Spinal cord (tissue), 9 donors: ENCODE measurements at regions not wholly inside any gene's neighbourhood (a gene's known extent, or its start where the extent isn't known, plus 50 kb on each side); places are given as distances from the start of the nearest gene placed in this dataset.
A peak's percentile ranks its signal among the peaks of the same experiment; 100 is the strongest.

ENCODE experiments used
- DNase-seq, 6 donors: peaks; one replicate each; pipeline versions ENCODE4 v3.0.0 to v3.0.0-alpha.2; 2013 to 2015; ENCODE audit warnings: low spot score in 6 of 6, low read depth in 4 of 6
- H3K27ac ChIP-seq: one replicate; pipeline ENCODE4 v1.5.1; 2013; ENCODE audit warnings: low read depth, low read length, control low read depth
- H3K27me3 ChIP-seq: one replicate; pipeline ENCODE4 v1.6.1; 2013; ENCODE audit warnings: low read length; ENCODE audit not compliant: control insufficient read depth, insufficient read depth
- H3K36me3 ChIP-seq: one replicate; pipeline ENCODE4 v1.6.1; 2013; ENCODE audit warnings: low read length; ENCODE audit not compliant: control insufficient read depth, insufficient read depth
- H3K4me1 ChIP-seq: one replicate; pipeline ENCODE4 v1.6.1; 2013; ENCODE audit warnings: low read length; ENCODE audit not compliant: control insufficient read depth, insufficient read depth
- H3K4me3 ChIP-seq: one replicate; pipeline ENCODE4 v1.5.1; 2013; ENCODE audit warnings: low read depth, low read length, control low read depth
- H3K9me3 ChIP-seq: one replicate; pipeline ENCODE4 v1.6.1; 2013; ENCODE audit warnings: low read length; ENCODE audit not compliant: control insufficient read depth, insufficient read depth
- WGBS: methylation state at CpG from one replicate; pipeline ENCODE4 v1.1.5; 2013; ENCODE audit warnings: missing lambda C conversion rate; ENCODE audit not compliant: insufficient coverage; 5-methylcytosine and 5-hydroxymethylcytosine counted together
- donor health status: healthy.

GRCh38 chr18:45463451-45463850 lies 151.8 kb upstream of the SLC14A2 start:
- DNase-seq, result no peak
- H3K27ac ChIP-seq, result no peak overlapping the region
- peaks cover 20% of the 10 kb centered on the region for H3K4me1 ChIP-seq
- no peak overlapping the region for H3K4me3 ChIP-seq
- WGBS, result 79% methylated on average over 3 of the region's 6 CpGs
- no peaks in the 10 kb centered on the region for H3K27me3 ChIP-seq
- H3K9me3 ChIP-seq, result no peaks in the 10 kb centered on the region
- H3K36me3 ChIP-seq, result no peaks in the 10 kb centered on the region

GRCh38 chr18:45464619-45465018 lies 150.7 kb upstream of the SLC14A2 start:
- Histone ChIP-seq H3K4me3 (no peak overlapping the region), H3K27ac (no peak overlapping the region), H3K27me3 (no peaks in the 10 kb centered on the region), H3K36me3 (no peaks in the 10 kb centered on the region), H3K9me3 (no peaks in the 10 kb centered on the region), H3K4me1 (peaks cover 13% of the 10 kb centered on the region)
- WGBS, result 14% methylated on average over 6 of the region's 8 CpGs
- DNase-seq, result peak in 4 of 6 donors; percentile 38 to 90 (median 62)

- no peaks in the 10 kb centered on the region for H3K36me3 ChIP-seq
- DNase-seq, result no peak
- H3K27ac ChIP-seq, result no peak overlapping the region
- peaks cover 13% of the 10 kb centered on the region for H3K4me1 ChIP-seq
- H3K4me3 ChIP-seq, result no peak overlapping the region
- H3K27me3 ChIP-seq, result no peaks in the 10 kb centered on the region
- WGBS, result no CpG with 5 or more reads among the region's 2 CpGs
- H3K9me3 ChIP-seq, result no peaks in the 10 kb centered on the region
These were observed 148.0 kb upstream of the SLC14A2 start for GRCh38 chr18:45467293-45467692.

- 29% methylated on average over 1 of the region's 2 CpGs for WGBS
- peaks cover 13% of the 10 kb centered on the region for H3K4me1 ChIP-seq
- peak in 1 of 6 donors; percentile 86 for DNase-seq
- H3K4me3 ChIP-seq, result no peak overlapping the region
- no peak overlapping the region for H3K27ac ChIP-seq
- no peaks in the 10 kb centered on the region for H3K36me3 ChIP-seq
- H3K27me3 ChIP-seq, result no peaks in the 10 kb centered on the region
- H3K9me3 ChIP-seq, result no peaks in the 10 kb centered on the region
These were observed 147.3 kb upstream of the SLC14A2 start for GRCh38 chr18:45467945-45468344.

GRCh38 chr18:45478889-45479288 lies 136.4 kb upstream of the SLC14A2 start:
- no peak for DNase-seq
- 89% methylated on average over 1 of the region's 3 CpGs for WGBS
- Histone ChIP-seq H3K4me3 (no peak overlapping the region), H3K4me1 (no peaks in the 10 kb centered on the region), H3K9me3 (no peaks in the 10 kb centered on the region), H3K36me3 (no peaks in the 10 kb centered on the region), H3K27ac (no peak overlapping the region), H3K27me3 (no peaks in the 10 kb centered on the region)

- no peak for DNase-seq
- Histone ChIP-seq H3K4me3 (no peak overlapping the region), H3K27ac (no peak overlapping the region), H3K27me3 (no peaks in the 10 kb centered on the region), H3K9me3 (no peaks in the 10 kb centered on the region), H3K36me3 (no peaks in the 10 kb centered on the region), H3K4me1 (no peaks in the 10 kb centered on the region)
- WGBS, result 89% methylated on average over 1 of the region's 1 CpG
These were observed 134.9 kb upstream of the SLC14A2 start for GRCh38 chr18:45480219-45481015.

- H3K4me1 ChIP-seq, result no peaks in the 10 kb centered on the region
- H3K4me3 ChIP-seq, result no peak overlapping the region
- H3K36me3 ChIP-seq, result no peaks in the 10 kb centered on the region
- no peak overlapping the region for H3K27ac ChIP-seq
- no peaks in the 10 kb centered on the region for H3K27me3 ChIP-seq
- H3K9me3 ChIP-seq, result no peaks in the 10 kb centered on the region
- no peak for DNase-seq
- no CpG with 5 or more reads among the region's 2 CpGs for WGBS
These were observed 133.5 kb upstream of the SLC14A2 start for GRCh38 chr18:45481821-45482220.

GRCh38 chr18:45482286-45482685 lies 133.0 kb upstream of the SLC14A2 start:
- DNase-seq, result no peak
- WGBS, result no CpG with 5 or more reads among the region's 1 CpG
- Histone ChIP-seq H3K9me3 (no peaks in the 10 kb centered on the region), H3K4me1 (no peaks in the 10 kb centered on the region), H3K4me3 (no peak overlapping the region), H3K27me3 (no peaks in the 10 kb centered on the region), H3K36me3 (no peaks in the 10 kb centered on the region), H3K27ac (no peak overlapping the region)

- Histone ChIP-seq H3K9me3 (no peaks in the 10 kb centered on the region), H3K36me3 (no peaks in the 10 kb centered on the region), H3K4me1 (no peaks in the 10 kb centered on the region), H3K27ac (no peak overlapping the region), H3K27me3 (no peaks in the 10 kb centered on the region), H3K4me3 (no peak overlapping the region)
- WGBS, result 94% methylated on average over 1 of the region's 3 CpGs
- no peak for DNase-seq
These were observed 127.7 kb upstream of the SLC14A2 start for GRCh38 chr18:45487581-45487980.

GRCh38 chr18:45488645-45489044 lies 126.6 kb upstream of the SLC14A2 start:
- no peaks in the 10 kb centered on the region for H3K27me3 ChIP-seq
- H3K9me3 ChIP-seq, result no peaks in the 10 kb centered on the region
- no peak overlapping the region for H3K4me3 ChIP-seq
- no peaks in the 10 kb centered on the region for H3K36me3 ChIP-seq
- no peak overlapping the region for H3K27ac ChIP-seq
- 20% methylated on average over 2 of the region's 3 CpGs for WGBS
- no peaks in the 10 kb centered on the region for H3K4me1 ChIP-seq
- no peak for DNase-seq
